ENCODE measurements at regions not wholly inside any gene's neighbourhood (a gene's known extent, or its start where the extent isn't known, plus 50 kb on each side); places are given as distances from the start of the nearest gene placed in this dataset.

GRCh38 chr5:39633057-39633456, 208.3 kb upstream of the DAB2 start:
- Histone ChIP-seq H3K4me3 (no peak overlapping the region), H3K27ac (no peak overlapping the region), H3K27me3 (no peaks in the 10 kb centered on the region), H3K4me1 (no peaks in the 10 kb centered on the region), H3K36me3 (no peaks in the 10 kb centered on the region), H3K9me3 (no peaks in the 10 kb centered on the region)
- DNase-seq, result no peak
- intact Hi-C loops (cut with DNase I; ENCODE audit: low total_unique reads), result no loop called here
- TF ChIP-seq POLR2A (IDR thresholded peaks at IDR 0.05), result no peak
- TF ChIP-seq CTCF (IDR thresholded peaks at IDR 0.05), result no peak

- Histone ChIP-seq H3K36me3 (no peaks in the 10 kb centered on the region), H3K27me3 (no peaks in the 10 kb centered on the region), H3K27ac (no peak overlapping the region), H3K4me3 (no peak overlapping the region), H3K4me1 (no peaks in the 10 kb centered on the region), H3K9me3 (no peaks in the 10 kb centered on the region)
- no peak for DNase-seq
- no peak for TF ChIP-seq CTCF (IDR thresholded peaks at IDR 0.05)
- no peak for TF ChIP-seq POLR2A (IDR thresholded peaks at IDR 0.05)
- intact Hi-C loops (cut with DNase I; ENCODE audit: low total_unique reads), result no loop called here
Observed at GRCh38 chr5:39631958-39632357, 207.2 kb upstream of the DAB2 start.

- Histone ChIP-seq H3K4me3 (no peak overlapping the region), H3K27ac (no peak overlapping the region), H3K9me3 (no peaks in the 10 kb centered on the region), H3K27me3 (no peaks in the 10 kb centered on the region), H3K4me1 (no peaks in the 10 kb centered on the region), H3K36me3 (no peaks in the 10 kb centered on the region)
- TF ChIP-seq CTCF (IDR thresholded peaks at IDR 0.05) (no peak), POLR2A (IDR thresholded peaks at IDR 0.05) (no peak)
- intact Hi-C loops (cut with DNase I; ENCODE audit: low total_unique reads), result no loop called here
- DNase-seq, result no peak
Observed at GRCh38 chr5:39629946-39630345, 205.2 kb upstream of the DAB2 start.

GRCh38 chr5:39628348-39628747, 203.6 kb upstream of the DAB2 start:
- TF ChIP-seq CTCF (IDR thresholded peaks at IDR 0.05) (no peak), POLR2A (IDR thresholded peaks at IDR 0.05) (no peak)
- no peaks in the 10 kb centered on the region for H3K4me1 ChIP-seq
- intact Hi-C loops (cut with DNase I; ENCODE audit: low total_unique reads), result no loop called here

GRCh38 chr5:39624890-39625289, 200.1 kb upstream of the DAB2 start:
- intact Hi-C loops (cut with DNase I; ENCODE audit: low total_unique reads), result no loop called here
- Histone ChIP-seq H3K9me3 (no peaks in the 10 kb centered on the region), H3K36me3 (no peaks in the 10 kb centered on the region), H3K4me1 (no peaks in the 10 kb centered on the region), H3K27me3 (no peaks in the 10 kb centered on the region), H3K4me3 (no peak overlapping the region), H3K27ac (no peak overlapping the region)
- DNase-seq, result no peak
- TF ChIP-seq CTCF (IDR thresholded peaks at IDR 0.05) (no peak), POLR2A (IDR thresholded peaks at IDR 0.05) (no peak)

More at GRCh38 chr5:39628348-39628747, 203.6 kb upstream of the DAB2 start:
- no peak for DNase-seq
- no peak overlapping the region for H3K27ac ChIP-seq
- H3K4me3 ChIP-seq, result no peak overlapping the region
- H3K36me3 ChIP-seq, result no peaks in the 10 kb centered on the region
- no peaks in the 10 kb centered on the region for H3K9me3 ChIP-seq
- no peaks in the 10 kb centered on the region for H3K27me3 ChIP-seq

All from uterus (tissue), 3 donors.